ENCODE measurements at regions not wholly inside any gene's neighbourhood (a gene's known extent, or its start where the extent isn't known, plus 50 kb on each side); places are given as distances from the start of the nearest gene placed in this dataset.

GRCh38 chr9:24721621-24722020 is 175.9 kb upstream of the IZUMO3 start:
- Histone ChIP-seq H3K4me1 (ENCODE audit: insufficient read depth, low read length, poor library complexity, severe bottlenecking) (no peaks in the 10 kb centered on the region), H3K27me3 (replicated peaks; ENCODE audit: insufficient read depth, low read depth, low read length, poor library complexity) (no peaks in the 10 kb centered on the region), H3K36me3 (ENCODE audit: insufficient read depth, low read length, poor library complexity, severe bottlenecking) (no peaks in the 10 kb centered on the region), H3K27ac (ENCODE audit: low read depth, low read length, poor library complexity, severe bottlenecking) (no peak overlapping the region), H3K9me3 (ENCODE audit: low read depth, low read length, poor library complexity, severe bottlenecking) (no peaks in the 10 kb centered on the region), H3K4me3 (ENCODE audit: low read depth, low read length, poor library complexity, severe bottlenecking) (no peak overlapping the region)
- no peak for TF ChIP-seq EZH2 (IDR thresholded peaks at IDR 0.05; ENCODE audit: borderline replicate concordance, low read depth, low read length, poor library complexity, severe bottlenecking)
- TF ChIP-seq, protein P1, sequence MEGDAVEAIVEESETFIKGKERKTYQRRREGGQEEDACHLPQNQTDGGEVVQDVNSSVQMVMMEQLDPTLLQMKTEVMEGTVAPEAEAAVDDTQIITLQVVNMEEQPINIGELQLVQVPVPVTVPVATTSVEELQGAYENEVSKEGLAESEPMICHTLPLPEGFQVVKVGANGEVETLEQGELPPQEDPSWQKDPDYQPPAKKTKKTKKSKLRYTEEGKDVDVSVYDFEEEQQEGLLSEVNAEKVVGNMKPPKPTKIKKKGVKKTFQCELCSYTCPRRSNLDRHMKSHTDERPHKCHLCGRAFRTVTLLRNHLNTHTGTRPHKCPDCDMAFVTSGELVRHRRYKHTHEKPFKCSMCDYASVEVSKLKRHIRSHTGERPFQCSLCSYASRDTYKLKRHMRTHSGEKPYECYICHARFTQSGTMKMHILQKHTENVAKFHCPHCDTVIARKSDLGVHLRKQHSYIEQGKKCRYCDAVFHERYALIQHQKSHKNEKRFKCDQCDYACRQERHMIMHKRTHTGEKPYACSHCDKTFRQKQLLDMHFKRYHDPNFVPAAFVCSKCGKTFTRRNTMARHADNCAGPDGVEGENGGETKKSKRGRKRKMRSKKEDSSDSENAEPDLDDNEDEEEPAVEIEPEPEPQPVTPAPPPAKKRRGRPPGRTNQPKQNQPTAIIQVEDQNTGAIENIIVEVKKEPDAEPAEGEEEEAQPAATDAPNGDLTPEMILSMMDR (conservative IDR thresholded peaks at IDR 0.05; ENCODE audit: low read depth, low read length) = no peak
- POLR2A ChIA-PET (ENCODE audit: low non-redundant PET) = no interaction called here
- DNase-seq (ENCODE audit: low spot score) = no peak
- CTCF ChIA-PET = no interaction called here
- intact Hi-C loops (cut with micrococcal nuclease; ENCODE audit: unreplicated experiment) = no loop called here
- BruUV-seq (replicated peaks) = no TSS peak

DNA sequence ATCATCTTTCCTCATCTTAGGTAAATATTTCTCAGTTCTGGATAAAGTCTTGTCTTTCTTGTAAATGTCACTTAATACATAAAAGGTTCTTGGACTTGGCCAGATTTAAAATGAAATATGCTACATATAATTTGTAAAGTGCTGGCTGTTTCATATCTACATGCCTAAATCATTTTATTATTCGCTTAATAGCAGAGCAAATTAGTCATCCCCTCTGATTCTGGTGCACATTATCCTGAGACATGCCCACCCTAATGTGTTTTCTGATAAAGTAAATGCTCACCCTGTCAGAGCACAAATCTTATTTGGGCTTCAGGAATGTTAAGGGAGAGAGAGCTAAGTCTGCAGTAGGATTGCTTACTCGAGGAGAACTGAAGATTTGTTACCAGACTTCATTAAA is 166.5 kb upstream of the IZUMO3 start:
- H3K27ac ChIP-seq (ENCODE audit: low read depth, low read length, poor library complexity, severe bottlenecking) = no peak overlapping the region
- TF ChIP-seq, protein P1 (conservative IDR thresholded peaks at IDR 0.05; ENCODE audit: low read depth, low read length) = no peak
- no peak for TF ChIP-seq EZH2 (IDR thresholded peaks at IDR 0.05; ENCODE audit: borderline replicate concordance, low read depth, low read length, poor library complexity, severe bottlenecking)
- no peaks in the 10 kb centered on the region for H3K4me1 ChIP-seq (ENCODE audit: insufficient read depth, low read length, poor library complexity, severe bottlenecking)
- ChIA-PET POLR2A (ENCODE audit: low non-redundant PET) (no interaction called here), CTCF (no interaction called here)
- H3K4me3 ChIP-seq (ENCODE audit: low read depth, low read length, poor library complexity, severe bottlenecking) = no peak overlapping the region
- H3K36me3 ChIP-seq (ENCODE audit: insufficient read depth, low read length, poor library complexity, severe bottlenecking) = no peaks in the 10 kb centered on the region
- no peak for DNase-seq (ENCODE audit: low spot score)
- H3K9me3 ChIP-seq (ENCODE audit: low read depth, low read length, poor library complexity, severe bottlenecking) = no peaks in the 10 kb centered on the region
- no peaks in the 10 kb centered on the region for H3K27me3 ChIP-seq (replicated peaks; ENCODE audit: insufficient read depth, low read depth, low read length, poor library complexity)
- BruUV-seq (replicated peaks) = no TSS peak
- intact Hi-C loops (cut with micrococcal nuclease; ENCODE audit: unreplicated experiment) = no loop called here

DNA sequence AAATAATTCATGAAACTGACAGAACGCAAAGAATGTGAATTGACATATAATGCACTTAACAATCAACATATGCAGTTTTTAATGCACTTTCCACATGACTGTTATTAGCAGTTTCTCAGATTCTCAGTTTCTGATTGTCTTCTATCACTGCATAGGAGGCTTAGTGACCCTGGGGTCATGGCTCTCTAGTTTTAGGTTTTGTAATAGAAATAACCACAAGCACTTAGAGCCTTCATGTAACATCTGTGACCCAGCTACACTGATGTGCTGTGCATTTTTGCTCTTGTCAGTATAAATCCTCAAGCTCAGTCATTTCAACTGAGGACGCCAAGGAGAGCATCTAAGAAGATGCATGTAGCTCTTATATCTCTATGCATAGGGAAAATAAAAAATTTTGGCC is 163.1 kb upstream of the IZUMO3 start:
- intact Hi-C loops (cut with micrococcal nuclease; ENCODE audit: unreplicated experiment) = no loop called here
- no TSS peak for BruUV-seq (replicated peaks)
- H3K27me3 ChIP-seq (replicated peaks; ENCODE audit: insufficient read depth, low read depth, low read length, poor library complexity) = no peaks in the 10 kb centered on the region
- no peaks in the 10 kb centered on the region for H3K4me1 ChIP-seq (ENCODE audit: insufficient read depth, low read length, poor library complexity, severe bottlenecking)
- no peak overlapping the region for H3K27ac ChIP-seq (ENCODE audit: low read depth, low read length, poor library complexity, severe bottlenecking)
- H3K36me3 ChIP-seq (ENCODE audit: insufficient read depth, low read length, poor library complexity, severe bottlenecking) = no peaks in the 10 kb centered on the region
- POLR2A ChIA-PET (ENCODE audit: low non-redundant PET) = no interaction called here
- DNase-seq (ENCODE audit: low spot score) = no peak
- TF ChIP-seq, protein P1 (conservative IDR thresholded peaks at IDR 0.05; ENCODE audit: low read depth, low read length) = no peak
- no peak for TF ChIP-seq EZH2 (IDR thresholded peaks at IDR 0.05; ENCODE audit: borderline replicate concordance, low read depth, low read length, poor library complexity, severe bottlenecking)
- CTCF ChIA-PET = no interaction called here
- H3K9me3 ChIP-seq (ENCODE audit: low read depth, low read length, poor library complexity, severe bottlenecking) = no peaks in the 10 kb centered on the region
- H3K4me3 ChIP-seq (ENCODE audit: low read depth, low read length, poor library complexity, severe bottlenecking) = no peak overlapping the region

All from A673 (cell line).